GM19324 (cell line): ENCODE measurements at regions not wholly inside any gene's neighbourhood (a gene's known extent, or its start where the extent isn't known, plus 50 kb on each side); places are given as distances from the start of the nearest gene placed in this dataset.
"Not testable (repeated sequence)": the region's sequence is repeated elsewhere in the genome, so short reads cannot be mapped to it uniquely, and the experiment has no call there.

Source experiments
- ATAC-seq: cut with Tn5 transposase; IDR thresholded peaks from one replicate; pipeline ENCODE4 v1.9.1; 2021; ENCODE audit warnings: mild to moderate bottlenecking, moderate library complexity; ENCODE audit not compliant: unreplicated experiment, low FRiP score

GRCh38 chr6:156423829-156424228 lies 353.3 kb upstream of the ARID1B start:
- no peak for ATAC-seq

GRCh38 chr6:156423075-156423474 lies 354.1 kb upstream of the ARID1B start:
- ATAC-seq, result no peak

- no peak for ATAC-seq
Measured at GRCh38 chr6:156421933-156422332, 355.2 kb upstream of the ARID1B start.

- ATAC-seq, result not testable (repeated sequence)
Measured at GRCh38 chr6:156421301-156421700, 355.9 kb upstream of the ARID1B start.

GRCh38 chr6:156420172-156420993 lies 356.8 kb upstream of the ARID1B start:
- ATAC-seq, result no peak

- ATAC-seq, result no peak
Measured at GRCh38 chr6:156419594-156419993, 357.6 kb upstream of the ARID1B start.

- no peak for ATAC-seq
Measured at GRCh38 chr6:156418253-156418652, 358.9 kb upstream of the ARID1B start.

- ATAC-seq, result no peak
Measured at GRCh38 chr6:156416391-156416790, 360.8 kb upstream of the ARID1B start.

GRCh38 chr6:156413154-156413553 lies 364.0 kb upstream of the ARID1B start:
- no peak for ATAC-seq

GRCh38 chr6:156410649-156411048 lies 366.5 kb upstream of the ARID1B start:
- no peak for ATAC-seq

- ATAC-seq, result no peak
Measured at GRCh38 chr6:156408655-156409054, 368.5 kb upstream of the ARID1B start.

GRCh38 chr6:156407334-156407733 lies 369.8 kb upstream of the ARID1B start:
- ATAC-seq, result no peak

GRCh38 chr6:156406688-156407087 lies 370.5 kb upstream of the ARID1B start:
- no peak for ATAC-seq

- ATAC-seq, result no peak
Measured at GRCh38 chr6:156406099-156406498, 371.1 kb upstream of the ARID1B start.

GRCh38 chr6:156402628-156403027 lies 374.6 kb upstream of the ARID1B start:
- no peak for ATAC-seq

- no peak for ATAC-seq
Measured at GRCh38 chr6:156402227-156402626, 375.0 kb upstream of the ARID1B start.

GRCh38 chr6:156400487-156400886 lies 376.7 kb upstream of the ARID1B start:
- ATAC-seq, result no peak

GRCh38 chr6:156398966-156399365 lies 378.2 kb upstream of the ARID1B start:
- no peak for ATAC-seq

GRCh38 chr6:156398371-156398770 lies 378.8 kb upstream of the ARID1B start:
- ATAC-seq, result no peak

- ATAC-seq, result no peak
Measured at GRCh38 chr6:156396791-156397418, 380.3 kb upstream of the ARID1B start.

- no peak for ATAC-seq
Measured at GRCh38 chr6:156396068-156396771, 381.0 kb upstream of the ARID1B start.
